B cell (primary cell): ENCODE measurements at regions not wholly inside any gene's neighbourhood (a gene's known extent, or its start where the extent isn't known, plus 50 kb on each side); places are given as distances from the start of the nearest gene placed in this dataset.

ENCODE experiments used
- ATAC-seq: fragments of 200-7000 bp; cut with Tn5 transposase; one replicate; pipeline ENCODE4 v1.10.0; 2021; ENCODE audit warnings: low read depth, mild to moderate bottlenecking, moderate number of reproducible peaks, moderate library complexity
- CTCF ChIA-PET: fragments of 350-600 bp; sonication (Branson Sonifier 250); formaldehyde crosslinking; loops from one replicate; lab custom pipeline; 2021; ENCODE audit warnings: antibody characterized with exemption, inconsistent platforms; lab: Charles Lee
- POLR2A ChIA-PET: fragments of 350-600 bp; sonication (Branson Sonifier 250); formaldehyde crosslinking; loops from one replicate; lab custom pipeline; 2021; ENCODE audit warnings: antibody characterized with exemption; lab: Charles Lee
- DNase-seq: peaks from one replicate; pipeline ENCODE4 v3.0.0; 2013
- H2AFZ ChIP-seq: 2 replicates; pipeline ENCODE4 v1.6.1; 2012; ENCODE audit warnings: mild to moderate bottlenecking, low read depth, low read length; ENCODE audit not compliant: insufficient read depth, poor library complexity, severe bottlenecking
- H3K27ac ChIP-seq, 2 donors: 1 replicate in 1 of 2; 2 replicates in 1 of 2; pipeline ENCODE4 v1.5.1; 2012 to 2013; ENCODE audit warnings: low read length in 2 of 2, mild to moderate bottlenecking in 2 of 2, moderate library complexity in 1 of 2
- H3K27me3 ChIP-seq, 4 experiments: fragments of 200-600 bp in 1 of 4; sonication (generic) in 1 of 4; replicated peaks in 1 of 4; 1 replicate in 2 of 4; 2 replicates in 2 of 4; pipeline versions ENCODE4 v1.6.1 to v1.7.0; 2013 to 2016; ENCODE audit warnings: low read length in 3 of 4, mild to moderate bottlenecking in 2 of 4, mixed read lengths in 1 of 4, moderate library complexity in 1 of 4; ENCODE audit not compliant: insufficient read depth in 4 of 4, control insufficient read depth in 3 of 4; ENCODE audit errors: control extremely low read depth in 1 of 4
- H3K36me3 ChIP-seq, 2 experiments: replicated peaks in 1 of 2; 1 replicate in 1 of 2; 2 replicates in 1 of 2; pipeline versions ENCODE4 v1.6.1 to v1.7.1; 2013; ENCODE audit warnings: low read length in 1 of 2; ENCODE audit not compliant: insufficient read depth in 2 of 2, control insufficient read depth in 1 of 2; ENCODE audit errors: control extremely low read depth in 1 of 2, extremely low read depth in 1 of 2
- H3K4me1 ChIP-seq, 2 donors: fragments of 200-600 bp in 1 of 2; sonication (generic) in 1 of 2; 1 replicate in 1 of 2; 2 replicates in 1 of 2; pipeline versions ENCODE4 v1.5.1 to v1.6.1; 2013 to 2017; ENCODE audit warnings: low read length in 2 of 2; ENCODE audit not compliant: control insufficient read depth in 2 of 2, insufficient read depth in 2 of 2
- H3K4me2 ChIP-seq: replicated peaks from 2 replicates; pipeline ENCODE3; 2012; ENCODE audit warnings: mild to moderate bottlenecking, low read depth, low read length; ENCODE audit not compliant: poor library complexity, severe bottlenecking
- H3K4me3 ChIP-seq, 5 experiments: fragments of 200-600 bp in 1 of 5; sonication (generic) in 1 of 5; 1 replicate in 3 of 5; 2 replicates in 2 of 5; pipeline versions ENCODE4 v1.5.1 to v1.7.0; 2011 to 2016; ENCODE audit warnings: low read length in 4 of 5, mild to moderate bottlenecking in 4 of 5, low read depth in 2 of 5, control low read depth in 1 of 5, moderate library complexity in 1 of 5; ENCODE audit not compliant: insufficient read depth in 1 of 5; ENCODE audit errors: control extremely low read depth in 1 of 5, extremely low read depth in 1 of 5
- H3K79me2 ChIP-seq: fragments of 200-600 bp; sonication (generic); one replicate; pipeline ENCODE4 v1.6.0; 2016; ENCODE audit warnings: low read length; ENCODE audit not compliant: control insufficient read depth, insufficient read depth
- H3K9ac ChIP-seq: fragments of 200-600 bp; sonication (generic); 2 replicates; pipeline ENCODE4 v1.6.1; 2017; ENCODE audit warnings: mild to moderate bottlenecking, low read length, moderate library complexity
- H3K9me3 ChIP-seq, 3 donors: one replicate each; pipeline versions ENCODE4 v1.6.1 to v1.7.1; 2013; ENCODE audit warnings: low read length in 2 of 3; ENCODE audit not compliant: control insufficient read depth in 2 of 3, insufficient read depth in 1 of 3; ENCODE audit errors: control extremely low read depth in 1 of 3
- H4K20me1 ChIP-seq: 2 replicates; pipeline ENCODE4 v1.6.0; 2012; ENCODE audit warnings: mild to moderate bottlenecking, low read length; ENCODE audit not compliant: insufficient read depth, control insufficient read depth, poor library complexity, severe bottlenecking
- H3K27ac Mint-ChIP-seq: one replicate; pipeline ENCODE4 v1.8.0; 2021; ENCODE audit warnings: mixed read lengths
- H3K27me3 Mint-ChIP-seq: one replicate; pipeline ENCODE4 v1.8.0; 2021; ENCODE audit warnings: mixed read lengths
- H3K4me1 Mint-ChIP-seq: one replicate; pipeline ENCODE4 v1.8.0; 2021; ENCODE audit warnings: mixed read lengths
- H3K4me3 Mint-ChIP-seq: one replicate; pipeline ENCODE4 v1.8.0; 2021; ENCODE audit warnings: mixed read lengths
- H3K9me3 Mint-ChIP-seq: one replicate; pipeline ENCODE4 v1.8.0; 2022; ENCODE audit warnings: mixed read lengths; ENCODE audit not compliant: insufficient read depth
- CTCF ChIP-seq: fragments of 200-600 bp; IDR thresholded peaks from one replicate; pipeline ENCODE4 v1.8.0; 2022; ENCODE audit warnings: antibody characterized with exemption, mild to moderate bottlenecking
- EZH2 ChIP-seq: IDR thresholded peaks from 2 replicates; pipeline ENCODE4 v1.6.1; 2012; ENCODE audit warnings: borderline replicate concordance, low read depth, mild to moderate bottlenecking, moderate library complexity, low read length; ENCODE audit not compliant: insufficient read depth, poor library complexity, severe bottlenecking
- WGBS: methylation state at CpG from one replicate; pipeline ENCODE4 v1.1.5; 2013; ENCODE audit warnings: missing lambda C conversion rate; ENCODE audit not compliant: insufficient coverage; 5-methylcytosine and 5-hydroxymethylcytosine counted together
- intact Hi-C: fragments of 100-400 bp; cut with micrococcal nuclease; formaldehyde crosslinking; loops from one replicate; pipeline ENCODE4 v1.10.0; 2022

- TF ChIP-seq CTCF = no peak
- no peak for TF ChIP-seq EZH2
- CTCF ChIA-PET = interaction anchor here (0.9 kb wide), 1 partner anchor 47 kb away, joined by 4 read pairs; no protein-coding TSS in a partner anchor
- Histone ChIP-seq H3K4me1 (no peaks in the 10 kb centered on the region), H3K4me2 (no peak overlapping the region), H3K79me2 (no peaks in the 10 kb centered on the region), H3K27me3 (no peaks in the 10 kb centered on the region), H3K4me3 (no peak overlapping the region), H3K9me3 (peaks cover 0 to 4% (median 4%) of the 10 kb centered on the region in 3 donors), H2AFZ (no peak overlapping the region), H3K36me3 (no peaks in the 10 kb centered on the region), H3K27ac (no peak overlapping the region), H3K9ac (no peak overlapping the region), H4K20me1 (no peaks in the 10 kb centered on the region)
- Mint-ChIP-seq H3K4me1 (no peaks in the 10 kb centered on the region), H3K27me3 (peaks cover 25% of the 10 kb centered on the region), H3K4me3 (no peak overlapping the region), H3K9me3 (peaks cover 6% of the 10 kb centered on the region), H3K27ac (no peak overlapping the region)
- ATAC-seq (no peak), DNase-seq (no peak)
- WGBS = 86% methylated on average over 1 of the region's 3 CpGs
- intact Hi-C loops = no loop called here
- POLR2A ChIA-PET = no interaction called here
Observed at GRCh38 chr2:226183550-226183949, 616.1 kb downstream of the IRS1 start.

- no peak overlapping the region for H3K27ac ChIP-seq
- H3K36me3 ChIP-seq = no peaks in the 10 kb centered on the region
- H3K27ac Mint-ChIP-seq = no peak overlapping the region
- no peak overlapping the region for H3K4me3 ChIP-seq
- H2AFZ ChIP-seq = no peak overlapping the region
- peaks cover 10% of the 10 kb centered on the region for H3K9me3 Mint-ChIP-seq
- no peak overlapping the region for H3K9ac ChIP-seq
- peaks cover 25% of the 10 kb centered on the region for H3K27me3 Mint-ChIP-seq
- DNase-seq = no peak
- POLR2A ChIA-PET = no interaction called here
- H3K4me3 Mint-ChIP-seq = no peak overlapping the region
- no peaks in the 10 kb centered on the region for H3K4me1 ChIP-seq
- no peaks in the 10 kb centered on the region for H4K20me1 ChIP-seq
- WGBS = 100% methylated on average over 2 of the region's 2 CpGs
- H3K4me1 Mint-ChIP-seq = no peaks in the 10 kb centered on the region
- H3K9me3 ChIP-seq = peaks cover 0 to 7% (median 4%) of the 10 kb centered on the region in 3 donors
- H3K4me2 ChIP-seq = no peak overlapping the region
- CTCF ChIA-PET = interaction anchor here (0.9 kb wide), 1 partner anchor 47 kb away, joined by 4 read pairs; no protein-coding TSS in a partner anchor
- TF ChIP-seq CTCF (no peak), EZH2 (no peak)
- intact Hi-C loops = no loop called here
- H3K27me3 ChIP-seq = no peaks in the 10 kb centered on the region
- no peak for ATAC-seq
- no peaks in the 10 kb centered on the region for H3K79me2 ChIP-seq
Observed at GRCh38 chr2:226183033-226183432, 616.6 kb downstream of the IRS1 start.
